PC-3 (cell line): ENCODE measurements at regions not wholly inside any gene's neighbourhood (a gene's known extent, or its start where the extent isn't known, plus 50 kb on each side); places are given as distances from the start of the nearest gene placed in this dataset.

Experiments used
- EZH2 ChIP-seq: fragments of 300-600 bp; sonication (generic); IDR thresholded peaks from one replicate; pipeline ENCODE4 v1.6.1; 2017; ENCODE audit warnings: antibody characterized with exemption, mild to moderate bottlenecking, low read length; ENCODE audit not compliant: unreplicated experiment
- TF ChIP-seq, protein P1 (sequence below): fragments of 300-600 bp; sonication (generic); conservative IDR thresholded peaks from 2 replicates; pipeline ENCODE4 v1.5.1; 2017; ENCODE audit warnings: antibody characterized with exemption, low read depth, mild to moderate bottlenecking, low read length

DNA sequence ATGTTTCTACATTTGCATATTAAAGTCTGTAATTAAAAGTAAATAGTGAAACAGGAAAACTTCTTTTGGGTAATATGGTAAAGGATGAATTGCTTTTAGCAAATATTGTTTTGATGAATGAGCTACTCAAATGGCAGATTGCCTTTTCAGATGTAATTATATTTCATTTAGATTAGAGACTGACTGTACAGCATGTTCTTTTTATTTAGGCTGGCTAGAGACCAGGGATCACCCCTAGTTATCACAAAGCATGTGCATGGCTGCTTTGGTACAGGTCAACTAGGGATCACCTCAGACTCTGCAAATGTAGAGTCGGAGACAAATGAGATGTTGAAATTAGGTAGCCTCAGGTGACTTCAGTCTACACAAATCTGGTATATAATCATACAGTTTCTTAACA is 214.9 kb upstream of the SEMA6A start:
- TF ChIP-seq EZH2: no peak
- TF ChIP-seq, protein P1, sequence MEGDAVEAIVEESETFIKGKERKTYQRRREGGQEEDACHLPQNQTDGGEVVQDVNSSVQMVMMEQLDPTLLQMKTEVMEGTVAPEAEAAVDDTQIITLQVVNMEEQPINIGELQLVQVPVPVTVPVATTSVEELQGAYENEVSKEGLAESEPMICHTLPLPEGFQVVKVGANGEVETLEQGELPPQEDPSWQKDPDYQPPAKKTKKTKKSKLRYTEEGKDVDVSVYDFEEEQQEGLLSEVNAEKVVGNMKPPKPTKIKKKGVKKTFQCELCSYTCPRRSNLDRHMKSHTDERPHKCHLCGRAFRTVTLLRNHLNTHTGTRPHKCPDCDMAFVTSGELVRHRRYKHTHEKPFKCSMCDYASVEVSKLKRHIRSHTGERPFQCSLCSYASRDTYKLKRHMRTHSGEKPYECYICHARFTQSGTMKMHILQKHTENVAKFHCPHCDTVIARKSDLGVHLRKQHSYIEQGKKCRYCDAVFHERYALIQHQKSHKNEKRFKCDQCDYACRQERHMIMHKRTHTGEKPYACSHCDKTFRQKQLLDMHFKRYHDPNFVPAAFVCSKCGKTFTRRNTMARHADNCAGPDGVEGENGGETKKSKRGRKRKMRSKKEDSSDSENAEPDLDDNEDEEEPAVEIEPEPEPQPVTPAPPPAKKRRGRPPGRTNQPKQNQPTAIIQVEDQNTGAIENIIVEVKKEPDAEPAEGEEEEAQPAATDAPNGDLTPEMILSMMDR: no peak
